Stomach (tissue), 8 donors: ENCODE measurements at regions not wholly inside any gene's neighbourhood (a gene's known extent, or its start where the extent isn't known, plus 50 kb on each side); places are given as distances from the start of the nearest gene placed in this dataset.

Experiments used
- DNase-seq, 2 donors: peaks; one replicate each; pipeline versions ENCODE4 v3.0.0 to v3.0.0-alpha.2; 2013 to 2019
- H3K27ac ChIP-seq, 5 donors: fragments of 200-600 bp in 4 of 5; sonication (generic) in 4 of 5; one replicate each; pipeline ENCODE4 v1.5.1; 2013 to 2019; ENCODE audit warnings: mild to moderate bottlenecking in 1 of 5, moderate library complexity in 1 of 5
- H3K27me3 ChIP-seq, 3 donors: fragments of 200-600 bp; sonication (generic); one replicate each; pipeline ENCODE4 v1.5.1; 2017 to 2019; ENCODE audit warnings: mixed run types in 1 of 3
- H3K36me3 ChIP-seq, 4 donors: fragments of 200-600 bp; sonication (generic); 1 replicate in 3 of 4; 2 replicates in 1 of 4; pipeline ENCODE4 v1.5.1; 2016 to 2019
- H3K4me1 ChIP-seq, 4 donors: fragments of 200-600 bp; sonication (generic); one replicate each; pipeline ENCODE4 v1.5.1; 2016 to 2019
- H3K4me3 ChIP-seq, 4 donors: fragments of 200-600 bp; sonication (generic) in 3 of 4; one replicate each; pipeline ENCODE4 v1.5.1; 2016 to 2019; ENCODE audit warnings: mild to moderate bottlenecking in 1 of 4
- H3K9me3 ChIP-seq, 4 donors: fragments of 200-600 bp; sonication (generic); one replicate each; pipeline ENCODE4 v1.5.1; 2016 to 2019
- CTCF ChIP-seq, 7 experiments: fragments of 450-650 bp in 4 of 7; fragments of 200-600 bp in 3 of 7; sonication (generic) in 3 of 7; IDR thresholded peaks; one replicate each; pipeline ENCODE4 v1.5.1; 2016 to 2019; ENCODE audit warnings: antibody characterized with exemption in 7 of 7, control low read depth in 2 of 7, mild to moderate bottlenecking in 1 of 7
- EP300 ChIP-seq: sonication (generic); formaldehyde crosslinking; IDR thresholded peaks from one replicate; pipeline ENCODE4 v1.6.1; 2017; ENCODE audit warnings: antibody characterized with exemption
- POLR2A ChIP-seq, 4 donors: fragments of 450-650 bp; IDR thresholded peaks; one replicate each; pipeline ENCODE4 v1.6.1; 2016; ENCODE audit warnings: antibody characterized with exemption in 4 of 4, control low read depth in 2 of 4, mild to moderate bottlenecking in 1 of 4, moderate library complexity in 1 of 4
- POLR2AphosphoS5 ChIP-seq, 3 donors: sonication (generic); formaldehyde crosslinking; IDR thresholded peaks; one replicate each; pipeline ENCODE4 v1.6.1; 2016; ENCODE audit warnings: antibody characterized with exemption in 3 of 3
- WGBS, 5 donors: extraction: QIAGEN DNeasy Blood & Tissue Kit in 3 of 5; methylation state at CpG; one replicate each; pipeline versions ENCODE4 v1.1.5 to v1.1.7; 2013 to 2018; 5-methylcytosine and 5-hydroxymethylcytosine counted together
- intact Hi-C: fragments of 100-400 bp; cut with DNase I; formaldehyde crosslinking; loops from one replicate; pipeline ENCODE4 v1.15.1; 2023; ENCODE audit warnings: low total_unique reads
- donor health status: healthy with polysubstance abuse.
- donor health status: Bipolar disorder and iron deficiency.
- donor health status: healthy.

- Histone ChIP-seq H3K27me3 (peaks cover 0 to 15% (median 0%) of the 10 kb centered on the region in 3 donors), H3K36me3 (no peaks in the 10 kb centered on the region), H3K4me1 (no peaks in the 10 kb centered on the region), H3K27ac (no peak overlapping the region), H3K9me3 (peaks cover 0 to 23% (median 15%) of the 10 kb centered on the region in 4 donors), H3K4me3 (no peak overlapping the region)
- intact Hi-C loops = no loop called here
- TF ChIP-seq EP300 (no peak), POLR2AphosphoS5 (IDR thresholded peaks at IDR 0.05) (no peak)
- DNase-seq = no peak
- WGBS, 5 donors = 39 to 47% (median 41%) methylated on average over 5 of the region's 5 CpGs
These were observed 86.1 kb upstream of the PCBD1 start for GRCh38 chr10:70974351-70974901.

GRCh38 chr10:70974920-70975319 lies 86.6 kb upstream of the PCBD1 start:
- H3K36me3 ChIP-seq = no peaks in the 10 kb centered on the region
- DNase-seq = no peak
- peaks cover 0 to 23% (median 15%) of the 10 kb centered on the region in 4 donors for H3K9me3 ChIP-seq
- intact Hi-C loops = no loop called here
- no peaks in the 10 kb centered on the region for H3K4me1 ChIP-seq
- H3K27me3 ChIP-seq = peaks cover 0 to 15% (median 0%) of the 10 kb centered on the region in 3 donors
- H3K4me3 ChIP-seq = no peak overlapping the region
- 73 to 80% (median 75%) methylated on average over 7 of the region's 7 CpGs for WGBS, 5 donors
- no peak overlapping the region for H3K27ac ChIP-seq
- TF ChIP-seq CTCF (IDR thresholded peaks at IDR 0.05) = no peak
- no peak for TF ChIP-seq EP300
- TF ChIP-seq POLR2A (IDR thresholded peaks at IDR 0.05) = no peak
- no peak for TF ChIP-seq POLR2AphosphoS5 (IDR thresholded peaks at IDR 0.05)

- no peak for DNase-seq
- H3K9me3 ChIP-seq = peaks cover 0 to 18% (median 12%) of the 10 kb centered on the region in 4 donors
- no peaks in the 10 kb centered on the region for H3K36me3 ChIP-seq
- intact Hi-C loops = no loop called here
- H3K4me1 ChIP-seq = no peaks in the 10 kb centered on the region
- H3K27ac ChIP-seq = no peak overlapping the region
- 83 to 87% (median 87%) methylated on average over 6 of the region's 6 CpGs for whole genome bisulfite sequencing, 5 donors
- TF ChIP-seq CTCF (IDR thresholded peaks at IDR 0.05) (no peak), POLR2AphosphoS5 (IDR thresholded peaks at IDR 0.05) (no peak), EP300 (no peak), POLR2A (IDR thresholded peaks at IDR 0.05) (no peak)
- peaks cover 0 to 15% (median 0%) of the 10 kb centered on the region in 3 donors for H3K27me3 ChIP-seq
- H3K4me3 ChIP-seq = no peak overlapping the region
These were observed 87.8 kb upstream of the PCBD1 start for GRCh38 chr10:70976063-70976695.

- 68 to 91% (median 85%) methylated on average over 6 to 11 of the region's 11 CpGs for WGBS, 5 donors
- Histone ChIP-seq H3K4me1 (no peaks in the 10 kb centered on the region), H3K27ac (no peak overlapping the region), H3K27me3 (peaks cover 0 to 15% (median 0%) of the 10 kb centered on the region in 3 donors), H3K36me3 (no peaks in the 10 kb centered on the region), H3K4me3 (no peak overlapping the region), H3K9me3 (peaks cover 0 to 8% (median 2%) of the 10 kb centered on the region in 4 donors)
- TF ChIP-seq CTCF (IDR thresholded peaks at IDR 0.05) (no peak), POLR2AphosphoS5 (IDR thresholded peaks at IDR 0.05) (no peak), POLR2A (IDR thresholded peaks at IDR 0.05) (no peak), EP300 (no peak)
- intact Hi-C loops = no loop called here
- DNase-seq = no peak
These were observed 89.3 kb upstream of the PCBD1 start for GRCh38 chr10:70977625-70978024.

GRCh38 chr10:70978181-70978580 lies 89.8 kb upstream of the PCBD1 start:
- TF ChIP-seq POLR2AphosphoS5 (IDR thresholded peaks at IDR 0.05) (no peak), CTCF (IDR thresholded peaks at IDR 0.05) (no peak), EP300 (no peak), POLR2A (IDR thresholded peaks at IDR 0.05) (no peak)
- no peaks in the 10 kb centered on the region for H3K36me3 ChIP-seq
- H3K9me3 ChIP-seq = peaks cover 0 to 7% (median 0%) of the 10 kb centered on the region in 4 donors
- peaks cover 0 to 15% (median 0%) of the 10 kb centered on the region in 3 donors for H3K27me3 ChIP-seq
- no peaks in the 10 kb centered on the region for H3K4me1 ChIP-seq
- H3K4me3 ChIP-seq = no peak overlapping the region
- no peak for DNase-seq
- intact Hi-C loops = no loop called here
- no peak overlapping the region for H3K27ac ChIP-seq
- 84 to 93% (median 85%) methylated on average over 4 to 6 of the region's 6 CpGs for WGBS, 5 donors
